ENCODE measurements at regions not wholly inside any gene's neighbourhood (a gene's known extent, or its start where the extent isn't known, plus 50 kb on each side); places are given as distances from the start of the nearest gene placed in this dataset.

DNA sequence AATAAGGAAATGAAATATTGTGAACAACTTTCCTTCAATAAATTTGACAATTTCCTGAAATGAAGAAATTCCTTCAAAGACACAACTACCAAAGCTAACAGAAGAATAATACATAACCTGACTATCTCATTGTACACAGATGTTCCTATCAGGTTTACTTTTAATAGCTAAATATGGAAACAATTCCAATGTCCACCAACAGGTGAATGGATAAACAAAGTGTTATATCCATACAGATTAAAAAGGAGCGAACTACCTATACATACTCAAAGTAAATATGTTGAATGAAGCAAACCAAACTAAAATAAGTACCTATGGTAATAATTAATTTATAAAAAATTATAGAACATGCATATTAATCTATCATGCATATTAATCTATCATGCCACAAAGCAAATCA is 554.9 kb downstream of the PPP4R3C start:
- H3K27ac ChIP-seq: no peak overlapping the region
- TF ChIP-seq, protein P1, sequence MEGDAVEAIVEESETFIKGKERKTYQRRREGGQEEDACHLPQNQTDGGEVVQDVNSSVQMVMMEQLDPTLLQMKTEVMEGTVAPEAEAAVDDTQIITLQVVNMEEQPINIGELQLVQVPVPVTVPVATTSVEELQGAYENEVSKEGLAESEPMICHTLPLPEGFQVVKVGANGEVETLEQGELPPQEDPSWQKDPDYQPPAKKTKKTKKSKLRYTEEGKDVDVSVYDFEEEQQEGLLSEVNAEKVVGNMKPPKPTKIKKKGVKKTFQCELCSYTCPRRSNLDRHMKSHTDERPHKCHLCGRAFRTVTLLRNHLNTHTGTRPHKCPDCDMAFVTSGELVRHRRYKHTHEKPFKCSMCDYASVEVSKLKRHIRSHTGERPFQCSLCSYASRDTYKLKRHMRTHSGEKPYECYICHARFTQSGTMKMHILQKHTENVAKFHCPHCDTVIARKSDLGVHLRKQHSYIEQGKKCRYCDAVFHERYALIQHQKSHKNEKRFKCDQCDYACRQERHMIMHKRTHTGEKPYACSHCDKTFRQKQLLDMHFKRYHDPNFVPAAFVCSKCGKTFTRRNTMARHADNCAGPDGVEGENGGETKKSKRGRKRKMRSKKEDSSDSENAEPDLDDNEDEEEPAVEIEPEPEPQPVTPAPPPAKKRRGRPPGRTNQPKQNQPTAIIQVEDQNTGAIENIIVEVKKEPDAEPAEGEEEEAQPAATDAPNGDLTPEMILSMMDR (IDR thresholded peaks at IDR 0.05): no peak
- no peak for TF ChIP-seq ZFX (IDR thresholded peaks at IDR 0.05; ENCODE audit: borderline replicate concordance)

DNA sequence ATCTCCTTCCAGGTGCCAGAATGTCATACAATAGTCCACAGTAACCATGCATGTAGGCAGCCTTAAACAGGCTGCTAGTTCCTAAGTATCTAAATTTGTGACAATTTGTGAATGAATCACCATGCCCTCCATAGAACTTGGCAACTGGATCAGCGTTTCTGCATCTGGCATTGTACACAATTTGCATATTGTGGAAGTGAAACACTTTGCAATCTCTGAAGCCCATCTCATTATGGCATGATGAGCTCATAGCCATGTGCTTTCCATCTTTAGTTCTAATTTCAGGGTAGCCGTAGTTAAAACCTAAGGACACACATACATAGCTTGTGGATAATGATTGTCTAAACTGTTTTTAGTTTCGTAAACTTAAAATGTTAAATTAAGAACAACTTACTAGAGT is 573.6 kb downstream of the PPP4R3C start:
- H3K27ac ChIP-seq: no peak overlapping the region
- TF ChIP-seq, protein P1 (IDR thresholded peaks at IDR 0.05): no peak
- no peak for TF ChIP-seq ZFX (IDR thresholded peaks at IDR 0.05; ENCODE audit: borderline replicate concordance)

DNA sequence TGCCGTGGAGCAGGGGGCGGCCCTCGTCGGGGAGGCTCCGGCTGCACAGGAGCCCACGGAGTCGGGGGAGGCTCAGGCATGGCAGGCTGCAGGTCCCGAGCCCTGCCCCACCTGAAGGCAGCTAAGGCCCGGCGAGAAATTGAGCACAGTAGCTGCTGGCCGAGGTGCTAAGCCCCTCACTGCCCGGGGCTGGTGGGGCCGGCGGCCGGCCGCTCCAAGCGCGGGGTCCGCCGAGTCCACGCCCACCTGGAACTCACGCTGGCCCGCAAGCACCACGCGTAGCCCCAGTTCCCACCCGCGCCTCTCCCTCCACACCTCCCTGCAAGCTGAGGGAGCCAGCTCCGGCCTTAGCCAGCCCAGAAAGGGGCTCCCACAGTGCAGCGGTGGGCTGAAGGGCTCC is 589.4 kb downstream of the PPP4R3C start:
- H3K27ac ChIP-seq: no peak overlapping the region

DNA sequence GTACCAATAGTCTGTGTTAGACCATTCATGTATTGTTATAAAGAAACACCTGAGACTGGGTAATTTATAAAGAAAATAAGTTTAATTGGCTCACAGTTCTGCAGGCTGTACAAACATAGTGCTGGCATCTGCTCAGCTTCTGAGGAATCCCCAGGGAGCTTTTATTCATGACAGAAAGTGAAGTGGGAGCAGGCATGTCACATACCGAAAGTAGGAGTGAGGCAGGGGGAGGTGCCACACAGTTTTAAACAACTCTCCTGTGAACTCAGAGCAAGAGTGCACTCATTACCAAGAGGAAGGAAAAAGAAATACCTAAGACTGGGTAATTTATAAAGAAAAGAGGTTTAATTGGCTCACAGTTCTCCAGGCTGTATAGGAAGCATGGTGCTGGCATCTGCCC is 591.2 kb downstream of the PPP4R3C start:
- TF ChIP-seq ZFX (IDR thresholded peaks at IDR 0.05; ENCODE audit: borderline replicate concordance): no peak
- TF ChIP-seq, protein P1 (IDR thresholded peaks at IDR 0.05): no peak
- H3K27ac ChIP-seq: no peak overlapping the region

More for the DNA sequence above, 589.4 kb downstream of the PPP4R3C start:
- TF ChIP-seq ZFX (IDR thresholded peaks at IDR 0.05; ENCODE audit: borderline replicate concordance): no peak
- TF ChIP-seq, protein P1 (IDR thresholded peaks at IDR 0.05): no peak

DNA sequence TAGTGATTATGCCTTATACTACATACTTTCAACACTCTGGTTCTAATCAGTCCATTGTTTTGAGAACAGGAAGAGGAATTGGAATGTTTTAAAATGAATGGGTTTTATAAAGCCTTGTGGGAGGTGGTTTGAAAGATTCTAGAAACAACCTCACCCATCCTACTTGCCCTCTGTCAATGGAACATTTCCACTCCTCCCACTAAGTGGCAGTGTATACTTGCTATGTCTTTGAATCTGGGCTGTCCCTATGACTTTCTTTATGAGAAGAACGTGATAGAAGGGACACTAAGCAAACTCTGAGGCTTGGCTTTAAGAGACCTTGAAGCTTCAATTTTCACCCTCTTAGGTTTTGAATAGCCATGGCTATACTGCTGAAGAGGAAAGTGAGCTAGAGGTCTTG is 611.2 kb downstream of the PPP4R3C start:
- TF ChIP-seq, protein P1 (IDR thresholded peaks at IDR 0.05): peak; percentile 34
- no peak for TF ChIP-seq ZFX (IDR thresholded peaks at IDR 0.05; ENCODE audit: borderline replicate concordance)
- no peak overlapping the region for H3K27ac ChIP-seq

DNA sequence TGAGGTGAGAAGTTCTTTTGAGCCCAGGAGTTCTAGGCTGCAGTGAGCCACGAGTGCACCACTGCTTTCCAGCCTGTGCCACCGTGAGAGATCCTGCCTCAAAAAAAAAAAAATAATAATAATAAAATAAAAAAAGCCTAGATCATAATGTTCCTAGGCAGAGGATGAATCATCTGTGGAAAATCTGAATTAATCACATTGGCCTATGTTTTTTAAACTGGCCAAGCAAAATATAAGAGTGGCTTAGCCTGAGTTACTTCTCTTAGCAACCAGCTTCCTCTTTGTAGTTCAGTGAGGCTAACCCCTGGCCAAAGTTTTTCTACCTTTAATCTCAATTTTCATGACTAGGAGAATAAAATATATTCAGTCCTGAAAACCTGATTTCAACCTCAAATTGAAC is 614.6 kb downstream of the PPP4R3C start:
- TF ChIP-seq, protein P1 (IDR thresholded peaks at IDR 0.05): no peak
- TF ChIP-seq ZFX (IDR thresholded peaks at IDR 0.05; ENCODE audit: borderline replicate concordance): no peak
- no peak overlapping the region for H3K27ac ChIP-seq

DNA sequence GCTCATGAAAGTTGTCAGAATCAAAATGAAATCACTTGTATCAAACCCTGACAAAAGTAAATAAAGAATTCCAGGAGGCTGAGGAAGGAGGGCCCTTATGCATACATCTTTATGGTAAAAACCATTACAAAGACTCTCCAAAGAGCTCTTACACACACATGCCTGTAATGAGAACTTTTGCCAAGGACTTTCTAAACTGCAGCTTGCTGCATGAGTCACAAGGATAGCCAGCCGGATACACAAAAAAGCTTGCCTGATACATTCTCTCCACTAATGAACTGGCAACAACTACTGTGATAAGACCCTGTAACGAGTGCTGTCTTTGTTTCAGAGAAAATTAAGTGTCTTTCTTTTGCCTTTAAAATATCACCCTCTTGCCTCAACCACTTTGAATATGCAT is 618.1 kb downstream of the PPP4R3C start:
- TF ChIP-seq, protein P1 (IDR thresholded peaks at IDR 0.05): no peak
- no peak for TF ChIP-seq ZFX (IDR thresholded peaks at IDR 0.05; ENCODE audit: borderline replicate concordance)

More for the DNA sequence above, 618.1 kb downstream of the PPP4R3C start:
- no peak overlapping the region for H3K27ac ChIP-seq
